HG02623 (cell line): ENCODE measurements at regions not wholly inside any gene's neighbourhood (a gene's known extent, or its start where the extent isn't known, plus 50 kb on each side); places are given as distances from the start of the nearest gene placed in this dataset.
A peak's percentile ranks its signal among the peaks of the same experiment; 100 is the strongest.

ENCODE experiments used
- ATAC-seq: cut with Tn5 transposase; IDR thresholded peaks from one replicate; pipeline ENCODE4 v1.9.1; 2021; ENCODE audit warnings: moderate library complexity; ENCODE audit not compliant: unreplicated experiment

- ATAC-seq: no peak
Measured at GRCh38 chr6:118761645-118762044, 110.3 kb upstream of the CEP85L start.

DNA sequence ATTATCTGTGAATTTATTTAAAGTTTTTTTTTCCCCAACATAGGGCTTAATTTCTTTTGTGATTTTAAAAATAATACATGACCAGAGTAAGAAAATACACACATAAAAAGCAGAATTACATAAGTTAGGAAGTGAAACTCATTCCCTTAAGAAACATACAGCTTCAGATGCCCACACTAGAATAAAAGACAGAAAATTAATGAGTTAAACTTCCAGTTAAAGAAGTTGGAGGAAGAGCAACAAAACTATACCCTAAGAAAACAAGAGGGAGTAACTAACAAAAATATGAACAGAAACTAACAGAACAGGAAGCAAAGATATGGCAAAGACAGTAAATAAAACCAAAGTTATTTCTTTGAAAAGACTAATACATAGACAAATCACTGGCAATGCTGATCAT is 107.6 kb upstream of the CEP85L start:
- ATAC-seq: no peak

DNA sequence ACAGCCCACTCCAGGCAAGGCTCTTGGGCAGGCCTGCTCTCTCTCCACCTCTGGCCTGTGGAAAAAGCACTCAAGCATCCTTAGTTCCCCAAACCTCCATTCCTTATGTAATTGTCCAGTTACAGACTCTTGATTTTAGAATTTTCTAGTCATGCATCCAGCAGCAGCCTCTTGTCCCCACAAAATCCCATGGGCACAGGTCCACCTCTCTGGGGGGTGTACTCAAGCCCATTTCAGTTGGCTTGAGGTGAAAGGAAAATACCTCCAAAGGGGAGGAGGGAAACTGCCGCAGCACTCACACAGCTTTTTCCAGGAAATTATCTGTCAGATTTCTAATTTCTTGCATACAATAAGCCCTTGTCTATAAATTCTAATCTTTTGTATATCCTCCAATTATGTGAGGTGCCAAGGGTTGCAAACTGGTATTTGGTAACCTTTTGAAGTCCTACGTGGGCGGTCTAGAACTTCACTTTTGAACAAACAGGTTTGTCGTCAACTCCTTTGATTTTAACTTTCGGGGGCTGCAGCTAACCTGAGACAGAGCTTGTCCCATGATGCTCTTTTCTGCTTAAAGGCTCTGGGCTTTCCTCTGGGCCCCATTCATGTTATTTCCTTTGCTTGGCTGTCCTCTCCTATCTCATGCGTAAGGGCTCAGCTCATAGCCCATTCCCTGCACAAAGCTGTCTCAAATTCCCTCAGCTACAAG is 104.7 kb upstream of the CEP85L start:
- ATAC-seq: no peak

- no peak for ATAC-seq
Measured at GRCh38 chr6:118752803-118753202, 101.4 kb upstream of the CEP85L start.

DNA sequence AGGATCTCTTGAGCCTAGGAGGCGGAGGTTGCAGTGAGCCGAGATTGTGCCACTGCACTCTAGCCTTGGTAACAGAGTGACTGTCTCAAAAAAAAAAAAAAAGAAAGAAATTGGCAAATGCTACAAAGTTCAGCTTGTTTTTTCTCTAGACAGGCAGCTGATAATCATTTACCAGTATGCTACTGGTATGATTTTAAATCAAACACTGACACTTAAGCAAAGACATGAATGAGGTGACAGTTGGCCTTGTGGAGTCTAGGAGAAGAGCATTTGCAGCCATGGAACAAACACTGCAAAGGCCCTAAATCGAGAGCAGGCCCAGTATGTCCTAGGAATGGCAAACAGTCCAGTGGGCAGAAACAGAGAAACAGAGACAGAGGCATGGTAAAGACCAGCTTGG is 99.7 kb upstream of the CEP85L start:
- no peak for ATAC-seq

GRCh38 chr6:118750143-118750542 is 98.8 kb upstream of the CEP85L start:
- ATAC-seq: no peak

DNA sequence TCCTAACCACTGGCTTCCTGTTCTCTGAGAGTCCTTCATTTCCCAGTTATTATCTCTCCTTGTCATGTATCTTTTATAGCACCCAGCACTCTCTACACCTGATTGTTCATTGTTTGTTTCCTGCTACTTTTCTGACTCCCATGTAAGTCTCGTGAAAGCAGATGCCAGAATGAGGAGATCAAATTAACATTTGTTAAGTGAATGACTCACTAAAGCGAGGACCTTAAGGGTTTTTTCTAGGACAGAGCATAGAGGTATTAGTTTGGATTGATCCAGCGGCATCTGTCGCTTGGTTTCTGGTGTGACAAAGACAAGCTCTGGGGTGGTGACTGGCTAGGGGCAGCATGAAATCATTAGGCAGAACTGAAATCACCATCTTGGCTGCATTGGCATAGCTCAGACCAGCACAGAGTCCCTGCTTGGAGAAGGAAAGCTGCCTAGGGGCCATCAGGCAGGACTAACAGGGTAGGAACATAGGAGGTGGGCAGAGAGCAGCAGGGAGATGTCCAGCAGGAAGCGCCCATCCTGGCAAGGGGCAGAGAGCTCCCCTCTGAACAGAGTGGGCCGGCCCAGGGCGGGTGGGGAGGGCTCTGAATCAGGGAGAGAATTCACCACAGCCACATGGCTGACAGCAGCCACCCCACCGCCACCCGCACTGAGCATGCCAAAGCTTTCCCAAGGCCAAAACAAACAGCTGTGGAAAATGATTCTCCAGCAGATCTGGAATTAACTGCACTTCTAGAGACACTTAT is 97.1 kb upstream of the CEP85L start:
- ATAC-seq: no peak

DNA sequence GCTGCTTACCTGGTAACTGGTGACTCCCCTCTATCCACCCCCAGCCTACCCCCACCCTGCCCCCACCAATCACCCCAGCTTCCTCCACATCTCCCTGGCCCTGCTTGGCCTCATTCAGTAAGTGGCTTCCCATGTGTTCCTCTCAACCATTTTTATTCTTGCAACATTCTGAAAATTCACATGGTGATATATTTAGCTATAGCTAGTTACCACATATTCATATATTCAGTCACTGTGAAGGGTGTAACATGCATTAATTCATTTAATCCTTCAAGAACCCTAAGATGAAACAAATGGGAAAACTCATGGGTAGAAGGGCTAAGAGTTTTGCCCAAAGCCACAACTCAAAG is 95.4 kb upstream of the CEP85L start:
- ATAC-seq: no peak

- ATAC-seq: no peak
Measured at GRCh38 chr6:118746145-118746824, 94.9 kb upstream of the CEP85L start.

DNA sequence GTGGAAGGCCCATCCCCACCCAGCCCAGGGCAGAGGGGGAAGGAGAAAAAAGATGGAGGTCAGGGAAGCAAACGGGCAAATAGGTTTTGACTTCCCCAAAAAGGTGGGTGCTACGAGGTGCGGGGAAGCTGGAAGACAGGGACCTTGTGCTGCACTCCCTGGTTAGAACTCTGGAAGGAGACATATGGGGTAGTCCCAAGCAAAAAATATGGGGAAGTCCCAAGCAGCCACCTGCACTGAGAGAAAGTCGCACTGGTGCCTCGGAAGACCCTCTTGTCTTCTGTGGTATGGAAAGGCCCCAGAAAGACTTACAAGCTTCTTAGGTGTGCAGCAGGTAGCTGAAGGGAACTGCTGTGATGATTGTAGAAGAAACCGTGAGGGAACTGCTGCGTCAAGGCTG is 93.8 kb upstream of the CEP85L start:
- no peak for ATAC-seq

- ATAC-seq: no peak
Measured at GRCh38 chr6:118744261-118744941, 93.0 kb upstream of the CEP85L start.

DNA sequence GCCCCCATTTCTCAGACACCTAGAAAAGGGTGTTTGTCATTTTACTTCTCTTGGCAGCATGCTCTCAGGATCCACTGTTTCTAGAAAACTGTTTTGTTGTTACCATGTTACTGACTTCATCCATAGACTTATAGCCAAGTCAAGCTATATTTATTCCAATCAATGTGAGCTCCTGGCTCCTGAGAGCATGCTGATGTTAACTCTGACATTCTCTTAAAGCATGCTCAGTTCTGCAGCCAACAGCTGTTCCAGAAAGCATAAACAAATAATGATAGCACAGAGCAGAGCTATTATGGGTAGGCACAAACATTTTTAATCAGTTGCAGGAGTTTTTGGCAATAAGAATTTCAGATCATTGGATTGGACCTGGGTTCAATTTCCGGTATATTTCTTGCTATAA is 92.4 kb upstream of the CEP85L start:
- ATAC-seq: no peak

DNA sequence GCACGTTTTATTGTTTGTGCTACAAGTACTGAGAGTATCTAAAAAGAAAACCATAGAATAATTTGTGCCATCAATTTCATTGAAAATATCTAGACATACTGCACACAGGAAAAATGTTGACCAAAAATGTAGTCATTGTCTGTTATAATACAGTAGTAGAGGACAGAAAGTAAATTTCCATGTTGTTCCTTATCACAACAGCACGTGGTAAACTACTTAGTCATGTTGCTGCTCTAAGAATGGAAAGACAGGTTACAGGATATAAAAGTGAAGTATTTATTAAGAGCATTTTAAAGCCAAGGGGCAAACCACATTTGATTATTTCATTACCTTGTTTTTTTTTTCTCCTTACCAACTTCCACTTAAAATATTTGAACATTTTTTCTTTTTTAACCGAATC is 89.0 kb upstream of the CEP85L start:
- ATAC-seq: no peak

DNA sequence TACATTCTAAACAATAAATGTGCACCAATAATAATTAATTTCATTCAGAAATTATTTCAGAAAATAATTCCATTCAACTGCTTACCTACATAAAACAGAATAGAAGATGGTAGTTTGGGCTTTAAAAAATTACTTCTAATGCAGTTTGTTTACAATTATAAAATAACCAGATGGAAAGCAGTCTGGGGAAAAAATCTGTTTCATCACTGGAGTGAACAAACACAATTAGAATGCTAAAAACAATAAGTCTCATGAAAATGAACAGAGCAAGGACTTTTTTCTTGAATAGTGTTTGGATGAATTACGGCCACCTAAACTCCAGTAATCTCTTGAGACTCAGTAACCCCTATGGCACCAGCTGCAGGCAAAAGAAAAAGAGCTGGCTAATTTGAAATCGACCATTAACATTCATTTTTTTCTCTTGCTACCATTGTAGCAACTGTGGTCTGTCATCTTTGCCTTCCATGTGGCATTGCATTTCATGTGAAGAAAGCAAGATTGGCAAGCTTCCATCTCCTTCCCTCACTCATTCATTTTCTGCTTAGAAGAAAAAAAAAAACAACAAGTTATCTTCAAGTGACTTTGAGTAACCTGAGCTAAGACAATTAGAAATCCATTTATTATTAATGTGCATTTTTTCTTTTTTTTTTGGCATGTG is 88.4 kb upstream of the CEP85L start:
- no peak for ATAC-seq

DNA sequence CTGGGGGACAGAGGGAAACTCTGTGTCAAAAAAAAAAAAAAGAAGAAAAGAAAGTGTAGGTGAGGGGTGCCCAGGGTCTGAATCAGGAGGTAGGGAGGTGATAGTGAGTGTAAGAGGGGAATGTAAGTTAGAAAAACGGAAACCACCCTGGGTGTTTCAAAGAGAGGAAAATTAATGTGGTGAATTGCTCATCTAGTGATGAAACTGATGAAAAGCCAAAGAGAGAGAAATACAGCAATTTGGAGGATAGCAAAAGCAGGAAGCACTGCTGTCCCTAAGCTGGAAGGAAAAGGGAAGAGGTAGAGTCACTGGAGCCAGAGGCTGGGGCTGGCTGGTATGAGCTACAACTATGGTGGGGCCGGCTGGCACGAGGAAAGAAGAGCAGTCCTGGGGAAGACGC is 85.0 kb upstream of the CEP85L start:
- ATAC-seq: no peak

- no peak for ATAC-seq
Measured at GRCh38 chr6:118735320-118735719, 83.9 kb upstream of the CEP85L start.

DNA sequence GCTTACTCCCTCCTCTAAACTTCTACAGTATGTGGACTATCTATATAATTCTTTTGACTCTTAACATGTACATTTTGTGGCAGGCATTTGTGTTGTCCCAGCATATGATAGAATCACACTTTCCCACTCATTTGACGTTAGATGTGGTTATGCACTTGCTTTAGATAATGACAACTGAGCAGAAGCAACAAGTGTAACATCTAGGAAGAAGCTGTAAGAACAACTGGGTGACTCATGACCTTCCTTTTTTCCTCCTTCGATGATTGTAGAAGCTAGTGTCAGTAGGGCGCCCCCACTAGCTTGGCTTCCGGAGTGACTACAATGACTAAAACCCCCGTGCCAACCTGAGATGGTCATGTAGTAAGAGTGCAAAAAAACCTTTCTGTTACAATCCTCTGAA is 74.6 kb upstream of the CEP85L start:
- ATAC-seq: no peak

DNA sequence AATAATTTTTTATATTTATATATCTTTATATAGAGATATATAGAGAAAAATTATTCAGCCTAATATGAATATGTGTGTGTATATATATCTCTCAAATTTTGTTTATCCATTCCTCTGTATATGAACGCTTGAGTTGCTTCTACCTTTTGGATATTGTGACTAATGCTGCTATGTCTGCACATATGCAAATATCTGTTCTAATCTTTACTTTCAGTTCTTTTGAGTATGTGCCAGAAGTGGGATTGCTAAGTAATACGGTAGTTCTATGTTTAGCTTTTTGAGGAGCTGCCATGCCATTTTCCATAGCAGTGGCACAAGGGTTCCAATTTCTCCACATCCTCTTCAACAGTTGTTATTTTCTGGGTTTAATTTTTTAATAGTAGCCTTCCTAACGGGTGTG is 72.8 kb upstream of the CEP85L start:
- peak; percentile 91 for ATAC-seq

DNA sequence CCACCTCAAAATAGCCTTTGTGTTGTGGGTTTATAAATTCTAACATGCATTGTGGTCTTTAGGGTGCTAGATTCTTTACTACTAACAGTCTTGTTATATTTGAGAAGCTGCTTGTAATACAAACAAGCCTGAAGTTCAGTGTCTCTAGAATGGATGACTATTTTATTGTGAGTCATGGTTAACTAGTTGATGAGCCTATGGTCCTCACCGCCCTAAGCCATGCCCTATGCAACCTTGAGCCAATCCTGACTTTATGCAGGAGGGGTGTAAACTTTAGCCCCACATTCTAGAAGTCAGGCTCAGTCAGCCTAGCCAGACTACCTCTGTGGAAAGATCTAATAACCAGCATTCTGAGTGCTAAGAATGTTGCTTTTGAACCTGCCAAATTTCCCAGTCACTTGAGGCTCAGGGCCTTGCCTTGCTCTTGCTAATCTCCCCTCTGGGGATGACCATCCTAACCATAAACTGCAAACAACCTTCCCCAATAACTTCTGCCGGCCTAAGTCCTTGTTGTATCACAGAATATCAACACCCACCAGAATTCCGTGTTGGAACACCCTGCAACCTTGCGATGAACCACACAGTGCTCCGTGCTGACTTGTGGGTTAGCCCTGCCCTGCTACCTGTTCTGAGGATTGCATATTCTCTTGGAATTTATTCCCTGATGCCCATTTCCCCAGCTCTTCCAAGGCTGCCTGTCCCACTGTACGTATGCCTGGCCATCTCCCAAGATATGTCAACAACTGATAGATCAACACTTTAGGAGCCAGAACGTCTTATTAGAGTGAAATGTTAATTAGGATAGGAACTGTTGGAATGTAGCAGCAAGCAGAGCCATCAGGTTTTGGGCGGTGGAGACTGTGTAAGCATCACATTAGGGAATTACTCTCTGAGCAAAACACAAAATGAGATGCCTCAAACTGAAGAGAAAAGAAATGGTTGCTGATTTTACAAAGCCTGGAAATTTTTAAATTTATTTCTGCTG is 71.7 kb upstream of the CEP85L start:
- ATAC-seq: no peak

GRCh38 chr6:118720125-118720473 is 68.7 kb upstream of the CEP85L start:
- ATAC-seq: no peak
